ENCODE measurements at regions not wholly inside any gene's neighbourhood (a gene's known extent, or its start where the extent isn't known, plus 50 kb on each side); places are given as distances from the start of the nearest gene placed in this dataset.

DNA sequence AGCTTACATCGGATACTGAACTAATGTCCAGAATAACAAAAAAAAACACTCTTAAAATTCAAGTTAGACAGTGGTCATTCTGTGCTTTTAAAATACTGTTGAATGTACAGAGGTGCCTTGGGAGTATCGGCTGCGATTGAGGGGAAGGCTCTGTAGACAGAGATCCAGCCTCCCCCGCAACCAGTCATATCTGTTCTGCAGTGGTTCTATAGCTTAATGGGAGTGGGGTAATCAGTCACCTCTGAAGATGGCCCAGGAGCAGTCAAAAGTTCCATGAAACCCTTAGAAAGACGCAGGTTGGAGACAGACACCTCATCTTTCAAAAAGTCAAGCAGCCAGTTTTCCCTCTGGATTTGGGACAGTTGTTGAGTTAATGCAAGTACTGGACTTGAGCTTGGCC is 1486.6 kb upstream of the TMEM132C start:
- H3K4me3 ChIP-seq (ENCODE audit: low read length), result no peak overlapping the region
- no peaks in the 10 kb centered on the region for H3K79me2 ChIP-seq (ENCODE audit: low read length)
- H3K9ac ChIP-seq (ENCODE audit: low read length), result no peak overlapping the region
- DNase-seq, result no peak
- no peaks in the 10 kb centered on the region for H3K9me2 ChIP-seq (replicated peaks; ENCODE audit: insufficient read depth, low read length)
- H2AFZ ChIP-seq (ENCODE audit: low read length), result no peak overlapping the region
- no peak overlapping the region for H3K27ac ChIP-seq (ENCODE audit: low read length)
- H4K20me1 ChIP-seq (ENCODE audit: insufficient read depth, low read depth, low read length), result no peaks in the 10 kb centered on the region
- H3K4me1 ChIP-seq (ENCODE audit: low read length), result no peaks in the 10 kb centered on the region
- H3K27me3 ChIP-seq (ENCODE audit: low read length), result no peaks in the 10 kb centered on the region
- H3K9me3 ChIP-seq (ENCODE audit: low read length), result peaks cover 6% of the 10 kb centered on the region; the same call in 1 of the 2 replicates
- no peak overlapping the region for H3K4me2 ChIP-seq (ENCODE audit: low read depth, low read length, poor library complexity, severe bottlenecking)
- H3K36me3 ChIP-seq (ENCODE audit: insufficient read depth, low read length), result no peaks in the 10 kb centered on the region

DNA sequence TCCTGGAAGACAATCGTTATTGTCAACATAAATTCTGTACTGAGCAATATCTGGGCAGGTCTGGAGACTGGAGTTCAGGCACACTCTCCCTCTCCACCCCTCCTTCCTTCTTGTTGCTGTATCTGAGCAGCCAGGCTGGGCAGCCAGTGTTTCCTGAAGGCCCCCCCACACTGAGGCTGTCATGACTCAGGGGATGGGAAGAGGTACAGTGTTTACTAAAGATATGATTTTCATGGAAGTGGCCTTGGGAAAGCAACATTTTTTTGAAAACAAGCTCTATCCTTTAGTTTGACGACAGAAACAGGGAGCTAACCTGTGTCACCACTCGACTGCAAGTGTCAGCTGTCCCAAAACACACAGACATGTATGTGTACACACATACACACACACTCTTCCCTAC is 1485.4 kb upstream of the TMEM132C start:
- Histone ChIP-seq H3K27me3 (ENCODE audit: low read length) (no peaks in the 10 kb centered on the region), H3K27ac (ENCODE audit: low read length) (no peak overlapping the region), H3K79me2 (ENCODE audit: low read length) (no peaks in the 10 kb centered on the region), H3K4me3 (ENCODE audit: low read length) (no peak overlapping the region), H4K20me1 (ENCODE audit: insufficient read depth, low read depth, low read length) (no peaks in the 10 kb centered on the region), H3K9ac (ENCODE audit: low read length) (no peak overlapping the region), H3K9me2 (replicated peaks; ENCODE audit: insufficient read depth, low read length) (no peaks in the 10 kb centered on the region), H3K4me2 (ENCODE audit: low read depth, low read length, poor library complexity, severe bottlenecking) (no peak overlapping the region), H2AFZ (ENCODE audit: low read length) (no peak overlapping the region), H3K9me3 (ENCODE audit: low read length) (peaks cover 6% of the 10 kb centered on the region), H3K4me1 (ENCODE audit: low read length) (no peaks in the 10 kb centered on the region), H3K36me3 (ENCODE audit: insufficient read depth, low read length) (no peaks in the 10 kb centered on the region)
- no peak for DNase-seq

DNA sequence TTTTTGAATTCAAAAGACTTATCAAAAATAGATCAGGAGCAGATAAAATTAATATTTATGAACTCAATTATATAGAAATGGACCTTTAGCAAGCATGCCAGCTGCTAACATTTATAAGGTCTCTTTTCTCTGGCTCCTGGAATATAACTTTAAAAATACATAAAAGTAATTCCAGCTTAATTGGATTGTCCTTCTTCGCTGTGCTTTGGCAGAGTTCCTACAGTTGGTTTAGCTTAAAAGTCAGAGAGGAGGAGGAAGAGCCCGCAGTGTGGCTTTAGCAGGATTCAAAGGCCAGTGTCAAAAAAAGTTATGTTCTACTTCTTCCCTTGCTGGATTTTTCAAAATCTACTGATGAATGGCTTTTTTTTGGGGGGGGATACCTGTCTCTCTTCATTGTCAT is 1484.9 kb upstream of the TMEM132C start:
- Histone ChIP-seq H3K27me3 (ENCODE audit: low read length) (no peaks in the 10 kb centered on the region), H3K9me3 (ENCODE audit: low read length) (peaks cover 6% of the 10 kb centered on the region), H3K79me2 (ENCODE audit: low read length) (no peaks in the 10 kb centered on the region), H3K9me2 (replicated peaks; ENCODE audit: insufficient read depth, low read length) (no peaks in the 10 kb centered on the region), H4K20me1 (ENCODE audit: insufficient read depth, low read depth, low read length) (no peaks in the 10 kb centered on the region), H3K9ac (ENCODE audit: low read length) (no peak overlapping the region), H3K4me2 (ENCODE audit: low read depth, low read length, poor library complexity, severe bottlenecking) (no peak overlapping the region), H3K27ac (ENCODE audit: low read length) (no peak overlapping the region), H3K4me1 (ENCODE audit: low read length) (no peaks in the 10 kb centered on the region), H3K36me3 (ENCODE audit: insufficient read depth, low read length) (no peaks in the 10 kb centered on the region), H2AFZ (ENCODE audit: low read length) (no peak overlapping the region), H3K4me3 (ENCODE audit: low read length) (no peak overlapping the region)
- DNase-seq, result no peak

DNA sequence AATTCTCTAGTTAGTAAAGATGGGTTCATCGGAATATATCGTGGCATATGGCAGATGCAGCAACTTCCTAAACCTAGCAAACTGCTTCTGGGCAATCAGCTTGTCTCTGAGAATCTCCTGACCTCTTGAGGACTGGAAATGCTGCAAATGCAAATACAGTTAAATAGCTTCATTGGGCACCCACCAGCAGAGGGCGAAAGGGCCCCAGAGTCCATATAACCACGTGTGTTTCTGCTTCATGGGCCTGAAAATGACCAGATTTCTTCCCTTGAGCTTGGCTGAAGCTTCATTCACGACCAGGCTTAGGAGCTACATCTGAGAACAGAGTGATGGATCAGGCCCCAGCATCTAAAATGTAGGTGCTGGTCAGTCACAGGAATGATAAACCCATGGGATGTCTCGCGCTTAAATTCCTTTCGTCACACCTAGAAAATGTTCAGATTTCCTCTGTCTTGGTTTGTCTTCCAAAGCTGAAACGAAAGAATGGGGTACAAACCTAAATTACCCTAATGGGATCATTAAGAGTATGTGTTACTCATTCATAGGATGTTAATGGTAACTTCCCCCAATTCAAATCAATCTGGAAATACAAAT is 1482.5 kb upstream of the TMEM132C start:
- no peaks in the 10 kb centered on the region for H3K79me2 ChIP-seq (ENCODE audit: low read length)
- DNase-seq, result peak; percentile 64
- H3K9ac ChIP-seq (ENCODE audit: low read length), result no peak overlapping the region

DNA sequence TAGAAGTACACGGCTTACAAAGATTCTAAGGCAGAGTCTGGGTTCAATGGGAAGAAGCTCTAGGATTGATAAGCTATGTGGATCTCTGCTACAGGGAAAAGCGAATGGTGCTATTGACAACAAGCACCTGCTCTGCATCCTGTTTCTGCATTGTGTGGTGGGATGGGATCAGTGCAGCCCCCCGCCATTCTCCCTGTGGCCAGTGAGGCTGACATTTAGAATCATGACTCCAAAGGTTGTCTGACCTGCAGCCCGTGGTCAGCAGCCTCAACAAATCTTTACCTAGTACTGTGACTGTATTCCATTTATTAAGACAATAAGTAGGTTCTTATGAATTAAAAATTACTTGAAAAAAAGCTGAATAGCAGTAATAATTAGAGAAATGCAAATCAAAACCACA is 1477.0 kb upstream of the TMEM132C start:
- H3K27me3 ChIP-seq (ENCODE audit: low read length), result no peaks in the 10 kb centered on the region
- no peaks in the 10 kb centered on the region for H4K20me1 ChIP-seq (ENCODE audit: insufficient read depth, low read depth, low read length)
- peaks cover 3% of the 10 kb centered on the region; the same call in 1 of the 2 replicates for H3K9me3 ChIP-seq (ENCODE audit: low read length)
- H3K9ac ChIP-seq (ENCODE audit: low read length), result no peak overlapping the region
- no peak overlapping the region for H3K4me3 ChIP-seq (ENCODE audit: low read length)
- no peak for DNase-seq
- no peaks in the 10 kb centered on the region for H3K79me2 ChIP-seq (ENCODE audit: low read length)
- H2AFZ ChIP-seq (ENCODE audit: low read length), result no peak overlapping the region
- no peaks in the 10 kb centered on the region for H3K36me3 ChIP-seq (ENCODE audit: insufficient read depth, low read length)
- H3K27ac ChIP-seq (ENCODE audit: low read length), result no peak overlapping the region
- no peak overlapping the region for H3K4me2 ChIP-seq (ENCODE audit: low read depth, low read length, poor library complexity, severe bottlenecking)
- no peaks in the 10 kb centered on the region for H3K9me2 ChIP-seq (replicated peaks; ENCODE audit: insufficient read depth, low read length)
- H3K4me1 ChIP-seq (ENCODE audit: low read length), result no peaks in the 10 kb centered on the region

More for the DNA sequence above, 1482.5 kb upstream of the TMEM132C start:
- H3K9me2 ChIP-seq (replicated peaks; ENCODE audit: insufficient read depth, low read length), result no peaks in the 10 kb centered on the region
- no peak overlapping the region for H3K4me2 ChIP-seq (ENCODE audit: low read depth, low read length, poor library complexity, severe bottlenecking)
- no peaks in the 10 kb centered on the region for H3K27me3 ChIP-seq (ENCODE audit: low read length)
- no peak overlapping the region for H2AFZ ChIP-seq (ENCODE audit: low read length)
- H3K36me3 ChIP-seq (ENCODE audit: insufficient read depth, low read length), result no peaks in the 10 kb centered on the region
- no peaks in the 10 kb centered on the region for H3K4me1 ChIP-seq (ENCODE audit: low read length)
- no peak overlapping the region for H3K27ac ChIP-seq (ENCODE audit: low read length)
- H3K9me3 ChIP-seq (ENCODE audit: low read length), result no peaks in the 10 kb centered on the region; the same call in 1 of the 2 replicates
- H3K4me3 ChIP-seq (ENCODE audit: low read length), result no peak overlapping the region
- no peaks in the 10 kb centered on the region for H4K20me1 ChIP-seq (ENCODE audit: insufficient read depth, low read depth, low read length)

DNA sequence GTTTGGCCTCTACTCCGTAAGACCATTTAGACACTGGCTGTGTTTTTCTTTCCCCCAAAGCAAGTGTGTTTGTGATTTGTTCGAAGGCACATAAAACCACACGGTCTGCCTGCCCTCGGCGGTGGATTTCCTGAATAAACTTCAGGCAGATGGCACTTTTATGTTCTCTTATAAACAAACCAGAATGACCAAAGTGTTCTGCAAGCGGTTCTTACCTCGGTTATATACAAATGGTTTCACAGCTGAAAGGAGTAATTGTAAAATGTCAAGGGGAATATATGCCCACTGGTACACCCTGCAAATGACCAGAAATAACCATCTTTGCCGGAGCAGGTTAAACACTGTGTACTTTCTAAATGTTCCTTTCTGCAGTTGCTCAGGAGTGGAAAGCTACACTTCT is 1475.8 kb upstream of the TMEM132C start:
- H3K4me1 ChIP-seq (ENCODE audit: low read length), result no peaks in the 10 kb centered on the region
- no peak overlapping the region for H3K27ac ChIP-seq (ENCODE audit: low read length)
- no peak overlapping the region for H3K4me2 ChIP-seq (ENCODE audit: low read depth, low read length, poor library complexity, severe bottlenecking)
- no peak overlapping the region for H2AFZ ChIP-seq (ENCODE audit: low read length)
- H3K9me3 ChIP-seq (ENCODE audit: low read length), result peaks cover 9% of the 10 kb centered on the region; the same call in 1 of the 2 replicates
- H3K9ac ChIP-seq (ENCODE audit: low read length), result no peak overlapping the region
- no peaks in the 10 kb centered on the region for H3K36me3 ChIP-seq (ENCODE audit: insufficient read depth, low read length)
- DNase-seq, result no peak
- H4K20me1 ChIP-seq (ENCODE audit: insufficient read depth, low read depth, low read length), result no peaks in the 10 kb centered on the region
- no peaks in the 10 kb centered on the region for H3K27me3 ChIP-seq (ENCODE audit: low read length)
- H3K4me3 ChIP-seq (ENCODE audit: low read length), result no peak overlapping the region
- H3K79me2 ChIP-seq (ENCODE audit: low read length), result no peaks in the 10 kb centered on the region
- no peaks in the 10 kb centered on the region for H3K9me2 ChIP-seq (replicated peaks; ENCODE audit: insufficient read depth, low read length)

DNA sequence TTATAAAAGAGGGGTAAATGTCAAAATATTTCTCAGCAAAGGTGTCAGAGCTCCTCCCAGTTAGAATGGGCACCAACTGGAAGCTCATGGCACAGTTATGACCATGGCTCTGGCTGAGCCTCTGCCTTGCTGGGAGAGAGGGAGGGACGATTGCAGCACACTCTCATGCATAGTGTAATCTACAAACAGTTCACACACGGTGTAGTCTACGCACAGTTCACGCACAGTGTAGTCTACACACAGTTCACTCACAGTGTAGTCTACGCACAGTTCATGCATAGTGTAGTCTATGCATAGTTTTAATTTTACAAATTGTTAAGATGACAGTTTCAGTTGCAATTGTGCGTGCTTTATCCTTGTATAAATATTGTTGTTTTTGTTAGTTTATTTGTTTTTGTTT is 1474.6 kb upstream of the TMEM132C start:
- DNase-seq, result no peak

DNA sequence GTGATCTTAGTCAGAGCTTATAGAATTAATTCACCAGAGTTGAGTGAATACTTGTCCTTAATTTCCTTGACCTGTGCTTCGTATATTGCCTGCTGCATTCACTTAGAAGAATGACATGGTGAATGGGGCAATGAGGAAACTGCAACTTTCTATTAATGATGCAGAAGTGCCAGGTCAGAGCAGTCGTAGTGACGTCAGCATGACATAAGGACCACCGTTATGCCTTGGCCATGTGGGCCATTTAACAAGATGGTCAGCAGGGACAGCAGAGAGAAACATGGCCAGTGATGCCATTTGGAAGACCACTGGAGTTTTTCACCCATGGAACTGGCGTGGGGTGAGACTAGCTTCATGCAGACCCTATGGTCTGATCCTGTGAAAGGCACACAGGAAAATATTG is 1469.4 kb upstream of the TMEM132C start:
- H3K4me2 ChIP-seq (ENCODE audit: low read depth, low read length, poor library complexity, severe bottlenecking), result no peak overlapping the region
- no peaks in the 10 kb centered on the region for H3K36me3 ChIP-seq (ENCODE audit: insufficient read depth, low read length)
- H3K27ac ChIP-seq (ENCODE audit: low read length), result no peak overlapping the region
- H2AFZ ChIP-seq (ENCODE audit: low read length), result no peak overlapping the region
- H3K4me3 ChIP-seq (ENCODE audit: low read length), result no peak overlapping the region
- H4K20me1 ChIP-seq (ENCODE audit: insufficient read depth, low read depth, low read length), result no peaks in the 10 kb centered on the region
- H3K4me1 ChIP-seq (ENCODE audit: low read length), result no peaks in the 10 kb centered on the region
- no peaks in the 10 kb centered on the region for H3K9me2 ChIP-seq (replicated peaks; ENCODE audit: insufficient read depth, low read length)
- peaks cover 8% of the 10 kb centered on the region; the same call in 1 of the 2 replicates for H3K9me3 ChIP-seq (ENCODE audit: low read length)
- no peak overlapping the region for H3K9ac ChIP-seq (ENCODE audit: low read length)
- H3K27me3 ChIP-seq (ENCODE audit: low read length), result no peaks in the 10 kb centered on the region
- H3K79me2 ChIP-seq (ENCODE audit: low read length), result no peaks in the 10 kb centered on the region
- DNase-seq, result no peak

More for the DNA sequence above, 1474.6 kb upstream of the TMEM132C start:
- no peak overlapping the region for H3K27ac ChIP-seq (ENCODE audit: low read length)
- no peaks in the 10 kb centered on the region for H3K79me2 ChIP-seq (ENCODE audit: low read length)
- no peak overlapping the region for H3K9ac ChIP-seq (ENCODE audit: low read length)
- H3K9me2 ChIP-seq (replicated peaks; ENCODE audit: insufficient read depth, low read length), result no peaks in the 10 kb centered on the region
- H3K4me1 ChIP-seq (ENCODE audit: low read length), result no peaks in the 10 kb centered on the region
- H2AFZ ChIP-seq (ENCODE audit: low read length), result no peak overlapping the region
- no peaks in the 10 kb centered on the region for H4K20me1 ChIP-seq (ENCODE audit: insufficient read depth, low read depth, low read length)
- peaks cover 9% of the 10 kb centered on the region; the same call in 1 of the 2 replicates for H3K9me3 ChIP-seq (ENCODE audit: low read length)
- H3K4me3 ChIP-seq (ENCODE audit: low read length), result no peak overlapping the region
- no peaks in the 10 kb centered on the region for H3K36me3 ChIP-seq (ENCODE audit: insufficient read depth, low read length)
- H3K4me2 ChIP-seq (ENCODE audit: low read depth, low read length, poor library complexity, severe bottlenecking), result no peak overlapping the region
- no peaks in the 10 kb centered on the region for H3K27me3 ChIP-seq (ENCODE audit: low read length)
